ENCODE measurements at regions not wholly inside any gene's neighbourhood (a gene's known extent, or its start where the extent isn't known, plus 50 kb on each side); places are given as distances from the start of the nearest gene placed in this dataset.
"Not testable (repeated sequence)": the region's sequence is repeated elsewhere in the genome, so short reads cannot be mapped to it uniquely, and the experiment has no call there.

DNA sequence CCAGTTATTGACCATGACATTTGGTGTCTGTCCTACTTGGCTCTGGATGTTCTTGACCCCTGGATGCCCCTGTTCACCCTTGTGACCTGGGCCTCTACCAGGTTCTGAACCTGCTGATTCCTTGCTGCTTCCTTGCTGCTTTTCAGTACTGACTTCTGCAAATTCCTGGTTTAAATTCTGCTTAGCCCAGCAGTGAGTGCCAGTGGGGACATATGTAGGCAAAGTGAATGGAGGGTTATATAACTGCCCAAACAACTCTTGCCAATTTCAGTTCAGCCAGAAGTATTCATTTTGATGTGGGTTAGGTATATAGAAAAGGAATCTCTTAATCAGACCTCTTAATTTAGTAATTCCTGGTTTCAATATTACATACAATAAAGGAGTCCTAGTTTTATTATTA, 220.6 kb downstream of the TAF11L14 start:
- H3K27ac ChIP-seq (ENCODE audit: low read depth, low read length) = no peak overlapping the region
- Mint-ChIP-seq H3K4me1 (no peaks in the 10 kb centered on the region), H3K36me3 (ENCODE audit: low read depth) (no peaks in the 10 kb centered on the region), H3K4me3 (no peak overlapping the region), H3K9me3 (peaks cover 2% of the 10 kb centered on the region), H3K27ac (no peak overlapping the region), H3K27me3 (ENCODE audit: insufficient read depth) (peaks cover 2% of the 10 kb centered on the region)
- no peaks in the 10 kb centered on the region for H3K36me3 ChIP-seq (ENCODE audit: control insufficient read depth, insufficient read depth, low read length)
- peaks cover 3% of the 10 kb centered on the region for H3K9me3 ChIP-seq (ENCODE audit: control insufficient read depth, low read length)
- H3K27me3 ChIP-seq (ENCODE audit: control insufficient read depth, insufficient read depth, low read length, poor library complexity, severe bottlenecking) = no peaks in the 10 kb centered on the region
- no peak for DNase-seq
- no peak overlapping the region for H3K9ac ChIP-seq (ENCODE audit: extremely low read depth, low read length, poor library complexity, severe bottlenecking)
- H3K4me3 ChIP-seq (ENCODE audit: low read length) = no peak overlapping the region
- no peaks in the 10 kb centered on the region for H3K4me1 ChIP-seq (ENCODE audit: control insufficient read depth, insufficient read depth, low read length)
- TF ChIP-seq, protein P1, sequence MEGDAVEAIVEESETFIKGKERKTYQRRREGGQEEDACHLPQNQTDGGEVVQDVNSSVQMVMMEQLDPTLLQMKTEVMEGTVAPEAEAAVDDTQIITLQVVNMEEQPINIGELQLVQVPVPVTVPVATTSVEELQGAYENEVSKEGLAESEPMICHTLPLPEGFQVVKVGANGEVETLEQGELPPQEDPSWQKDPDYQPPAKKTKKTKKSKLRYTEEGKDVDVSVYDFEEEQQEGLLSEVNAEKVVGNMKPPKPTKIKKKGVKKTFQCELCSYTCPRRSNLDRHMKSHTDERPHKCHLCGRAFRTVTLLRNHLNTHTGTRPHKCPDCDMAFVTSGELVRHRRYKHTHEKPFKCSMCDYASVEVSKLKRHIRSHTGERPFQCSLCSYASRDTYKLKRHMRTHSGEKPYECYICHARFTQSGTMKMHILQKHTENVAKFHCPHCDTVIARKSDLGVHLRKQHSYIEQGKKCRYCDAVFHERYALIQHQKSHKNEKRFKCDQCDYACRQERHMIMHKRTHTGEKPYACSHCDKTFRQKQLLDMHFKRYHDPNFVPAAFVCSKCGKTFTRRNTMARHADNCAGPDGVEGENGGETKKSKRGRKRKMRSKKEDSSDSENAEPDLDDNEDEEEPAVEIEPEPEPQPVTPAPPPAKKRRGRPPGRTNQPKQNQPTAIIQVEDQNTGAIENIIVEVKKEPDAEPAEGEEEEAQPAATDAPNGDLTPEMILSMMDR (conservative IDR thresholded peaks at IDR 0.05) = no peak

DNA sequence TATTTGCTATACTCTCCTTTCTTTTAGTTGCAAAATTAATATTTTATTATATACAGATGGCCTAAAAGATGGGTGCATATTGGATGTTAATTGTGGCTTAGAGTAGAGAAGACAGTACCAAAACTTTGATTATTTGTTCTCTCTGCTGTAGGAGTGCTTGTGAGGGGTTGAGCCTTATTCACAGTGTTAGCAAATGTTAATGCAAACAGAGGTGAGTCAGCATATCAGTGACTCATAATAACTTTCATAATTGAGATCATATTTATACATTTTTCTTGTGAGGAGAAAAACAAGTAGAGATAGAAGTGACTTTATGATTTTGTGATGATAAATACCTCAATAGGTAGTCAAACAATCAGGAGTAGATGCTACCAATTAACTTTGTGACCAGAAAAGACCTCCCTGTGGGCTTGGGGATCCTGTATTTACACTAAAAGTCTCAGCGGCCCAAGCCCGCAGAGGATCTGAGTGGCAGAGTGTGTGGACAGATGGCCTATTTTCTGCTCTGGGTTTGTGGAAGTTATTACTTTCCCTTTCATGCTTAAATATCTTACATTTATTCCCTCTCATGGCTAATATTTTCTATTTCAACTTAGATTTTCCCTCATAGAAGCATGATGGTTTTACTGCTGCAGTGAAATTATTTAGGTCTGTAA, 226.5 kb downstream of the TAF11L14 start:
- H3K27me3 Mint-ChIP-seq (ENCODE audit: insufficient read depth) = peaks cover 3% of the 10 kb centered on the region
- no peaks in the 10 kb centered on the region for H3K4me1 ChIP-seq (ENCODE audit: control insufficient read depth, insufficient read depth, low read length)
- H3K27me3 ChIP-seq (ENCODE audit: control insufficient read depth, insufficient read depth, low read length, poor library complexity, severe bottlenecking) = no peaks in the 10 kb centered on the region
- no peak overlapping the region for H3K27ac Mint-ChIP-seq
- peaks cover 28% of the 10 kb centered on the region for H3K9me3 Mint-ChIP-seq
- H3K27ac ChIP-seq (ENCODE audit: low read depth, low read length) = no peak overlapping the region
- TF ChIP-seq, protein P1 (conservative IDR thresholded peaks at IDR 0.05) = no peak
- H3K36me3 Mint-ChIP-seq (ENCODE audit: low read depth) = peaks cover 4% of the 10 kb centered on the region
- no peaks in the 10 kb centered on the region for H3K4me1 Mint-ChIP-seq
- WGBS, 2 experiments (ENCODE audit: insufficient coverage in 1 of 2, insufficient read length in 1 of 2) = 90% methylated on average over 2 of the region's 2 CpGs; no CpG with 5 or more reads in 1 of the 2 experiments
- H3K4me3 Mint-ChIP-seq = no peak overlapping the region
- DNase-seq = no peak
- no peak overlapping the region for H3K9ac ChIP-seq (ENCODE audit: extremely low read depth, low read length, poor library complexity, severe bottlenecking)
- H3K36me3 ChIP-seq (ENCODE audit: control insufficient read depth, insufficient read depth, low read length) = no peaks in the 10 kb centered on the region
- no peak overlapping the region for H3K4me3 ChIP-seq (ENCODE audit: low read length)
- H3K9me3 ChIP-seq (ENCODE audit: control insufficient read depth, low read length) = peaks cover 24% of the 10 kb centered on the region

- not testable (repeated sequence) for H3K27ac ChIP-seq (ENCODE audit: low read depth, low read length); H3K9ac ChIP-seq (ENCODE audit: extremely low read depth, low read length, poor library complexity, severe bottlenecking); H3K27ac Mint-ChIP-seq; H3K27me3 Mint-ChIP-seq (ENCODE audit: insufficient read depth); DNase-seq; H3K4me3 Mint-ChIP-seq; H3K36me3 Mint-ChIP-seq (ENCODE audit: low read depth); H3K27me3 ChIP-seq (ENCODE audit: control insufficient read depth, insufficient read depth, low read length, poor library complexity, severe bottlenecking); H3K4me3 ChIP-seq (ENCODE audit: low read length); H3K36me3 ChIP-seq (ENCODE audit: control insufficient read depth, insufficient read depth, low read length); H3K4me1 ChIP-seq (ENCODE audit: control insufficient read depth, insufficient read depth, low read length); H3K4me1 Mint-ChIP-seq
- peaks cover 27% of the 10 kb centered on the region for H3K9me3 ChIP-seq (ENCODE audit: control insufficient read depth, low read length)
- WGBS, 2 experiments (ENCODE audit: insufficient coverage in 1 of 2, insufficient read length in 1 of 2) = 87 to 100% methylated on average over 2 of the region's 2 CpGs
- H3K9me3 Mint-ChIP-seq = peaks cover 41% of the 10 kb centered on the region
Measured at GRCh38 chr5:17864903-17865302, 230.6 kb downstream of the TAF11L14 start.

GRCh38 chr5:17865966-17866365, 231.7 kb downstream of the TAF11L14 start:
- not testable (repeated sequence) for H3K4me3 ChIP-seq (ENCODE audit: low read length); H3K4me1 ChIP-seq (ENCODE audit: control insufficient read depth, insufficient read depth, low read length); H3K9ac ChIP-seq (ENCODE audit: extremely low read depth, low read length, poor library complexity, severe bottlenecking); H3K36me3 Mint-ChIP-seq (ENCODE audit: low read depth); H3K4me3 Mint-ChIP-seq; H3K4me1 Mint-ChIP-seq; H3K27ac Mint-ChIP-seq; H3K27me3 Mint-ChIP-seq (ENCODE audit: insufficient read depth); H3K36me3 ChIP-seq (ENCODE audit: control insufficient read depth, insufficient read depth, low read length); H3K27ac ChIP-seq (ENCODE audit: low read depth, low read length); DNase-seq; H3K27me3 ChIP-seq (ENCODE audit: control insufficient read depth, insufficient read depth, low read length, poor library complexity, severe bottlenecking)
- peaks cover 28% of the 10 kb centered on the region for H3K9me3 ChIP-seq (ENCODE audit: control insufficient read depth, low read length)
- WGBS, 2 experiments (ENCODE audit: insufficient coverage in 1 of 2, insufficient read length in 1 of 2) = 93 to 100% methylated on average over 1 of the region's 1 CpG
- H3K9me3 Mint-ChIP-seq = peaks cover 45% of the 10 kb centered on the region

All from endodermal cell (in vitro differentiated cells).